ENCODE measurements at regions not wholly inside any gene's neighbourhood (a gene's known extent, or its start where the extent isn't known, plus 50 kb on each side); places are given as distances from the start of the nearest gene placed in this dataset.

DNA sequence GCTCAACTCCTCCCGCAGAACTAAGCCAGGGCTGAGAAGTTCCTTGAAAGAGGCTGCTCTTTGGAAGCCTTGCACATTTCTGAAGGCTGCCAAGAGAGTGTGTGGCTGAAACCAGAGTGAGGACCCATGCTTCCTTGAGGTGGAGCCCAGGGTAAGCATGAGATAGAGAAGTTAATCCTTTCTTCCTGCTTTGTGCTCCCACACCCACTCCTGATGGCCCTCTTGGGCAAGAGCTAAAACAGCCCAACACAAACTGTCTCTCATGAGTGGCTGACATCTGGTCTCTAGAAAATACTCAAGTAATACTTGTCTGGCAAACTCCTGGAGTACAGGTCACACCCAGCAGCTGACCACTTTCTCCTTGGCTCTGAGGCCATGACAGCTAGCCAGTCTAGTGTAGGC is 523.7 kb downstream of the INSC start (continued):
- TF ChIP-seq PREB (CRISPR knock-in tag; IDR thresholded peaks at IDR 0.05), result no peak
- TF ChIP-seq CBX5 (IDR thresholded peaks at IDR 0.05; ENCODE audit: borderline replicate concordance, low read depth), result no peak
- TF ChIP-seq ZNF551 (CRISPR knock-in tag; IDR thresholded peaks at IDR 0.05), result no peak
- no peak for TF ChIP-seq HNRNPL (IDR thresholded peaks at IDR 0.05; ENCODE audit: low read depth, low read length)
- TF ChIP-seq HDAC2 (IDR thresholded peaks at IDR 0.05), result no peak
- TF ChIP-seq MTF1 (CRISPR knock-in tag; IDR thresholded peaks at IDR 0.05; ENCODE audit: borderline replicate concordance), result no peak
- no peak for TF ChIP-seq NFATC3 (IDR thresholded peaks at IDR 0.05)
- no peak for TF ChIP-seq MXD1 (CRISPR knock-in tag; IDR thresholded peaks at IDR 0.05; ENCODE audit: borderline replicate concordance, poor library complexity, severe bottlenecking)
- TF ChIP-seq ZBTB12 (CRISPR knock-in tag; IDR thresholded peaks at IDR 0.05), result no peak

- in situ Hi-C loops (cut with MboI), result no loop called here
These were observed 525.6 kb downstream of the INSC start for GRCh38 chr11:15640318-15640717.

More at GRCh38 chr11:15640318-15640717, 525.6 kb downstream of the INSC start:
- Histone ChIP-seq H3K36me3 (ENCODE audit: control insufficient read depth, insufficient read depth, low read length) (no peaks in the 10 kb centered on the region), H3K79me2 (ENCODE audit: control insufficient read depth, insufficient read depth, low read length) (no peaks in the 10 kb centered on the region), H3K9me1 (ENCODE audit: control insufficient read depth, insufficient read depth, low read length) (no peaks in the 10 kb centered on the region), H3K9me3 (replicated peaks; ENCODE audit: control insufficient read depth, insufficient read depth, low read depth, low read length) (no peaks in the 10 kb centered on the region), H3K27ac (ENCODE audit: extremely low read depth, low read depth, low read length) (no peak overlapping the region), H4K20me1 (replicated peaks; ENCODE audit: control insufficient read depth, insufficient read depth, low read length) (no peaks in the 10 kb centered on the region), H3K27me3 (ENCODE audit: control insufficient read depth in 2 of 2, insufficient read depth in 2 of 2, low read length in 2 of 2) (peaks cover 2 to 8% of the 10 kb centered on the region in 2 experiments; a peak in 3 of 5 replicates), H3K4me3 (no peak overlapping the region), H3K9ac (ENCODE audit: insufficient read depth in 1 of 2, low read depth in 2 of 2, low read length in 2 of 2) (no peak overlapping the region), H3K4me1 (replicated peaks in 1 of 2; ENCODE audit: control insufficient read depth in 2 of 2, insufficient read depth in 2 of 2, low read length in 2 of 2) (no peaks in the 10 kb centered on the region), H3K4me2 (ENCODE audit: insufficient read depth, low read length) (no peak overlapping the region), H2AFZ (ENCODE audit: low read depth, low read length) (no peak overlapping the region)
- WGBS (ENCODE audit: insufficient coverage, low coverage, missing lambda C conversion rate), result 0% methylated on average over 8 of the region's 9 CpGs
- POLR2A ChIA-PET, result no interaction called here
- DNase-seq (ENCODE audit: extremely low read depth in 1 of 4, low spot score in 3 of 4), result no peak
- BruUV-seq (replicated peaks), result no TSS peak
- intact Hi-C loops (cut with micrococcal nuclease), result no loop called here
- TF ChIP-seq GTF2F1 (IDR thresholded peaks at IDR 0.05; ENCODE audit: low read depth, low read length) (no peak), ETV5 (CRISPR knock-in tag; IDR thresholded peaks at IDR 0.05; ENCODE audit: low read depth) (no peak), SETDB1 (IDR thresholded peaks at IDR 0.05; ENCODE audit: low read length) (no peak), PHB (CRISPR knock-in tag; IDR thresholded peaks at IDR 0.05) (no peak), FOXA1 (IDR thresholded peaks at IDR 0.05; ENCODE audit: borderline replicate concordance) (no peak), ATF7 (IDR thresholded peaks at IDR 0.05) (no peak), SMARCC2 (IDR thresholded peaks at IDR 0.05; ENCODE audit: low read depth) (no peak), ZKSCAN3 (CRISPR knock-in tag; IDR thresholded peaks at IDR 0.05) (no peak), SRSF3 (IDR thresholded peaks at IDR 0.05; ENCODE audit: insufficient read depth, low read length) (no peak)
- ATAC-seq, result no peak
- CTCF ChIA-PET (ENCODE audit: low intra/inter-chr PET ratio), result no interaction called here
- no peak for FAIRE-seq
